Activated CD4-positive, alpha-beta T cell treated with anti-CD3 and anti-CD28 coated beads for 24 hours (primary cell): ENCODE measurements at regions not wholly inside any gene's neighbourhood (a gene's known extent, or its start where the extent isn't known, plus 50 kb on each side); places are given as distances from the start of the nearest gene placed in this dataset.
"Not testable (repeated sequence)": the region's sequence is repeated elsewhere in the genome, so short reads cannot be mapped to it uniquely, and the experiment has no call there.

Experiments used
- DNase-seq, 2 donors: peaks; one replicate each; pipeline ENCODE4 v3.0.0-alpha.2; 2020; ENCODE audit warnings: low read depth in 2 of 2

DNA sequence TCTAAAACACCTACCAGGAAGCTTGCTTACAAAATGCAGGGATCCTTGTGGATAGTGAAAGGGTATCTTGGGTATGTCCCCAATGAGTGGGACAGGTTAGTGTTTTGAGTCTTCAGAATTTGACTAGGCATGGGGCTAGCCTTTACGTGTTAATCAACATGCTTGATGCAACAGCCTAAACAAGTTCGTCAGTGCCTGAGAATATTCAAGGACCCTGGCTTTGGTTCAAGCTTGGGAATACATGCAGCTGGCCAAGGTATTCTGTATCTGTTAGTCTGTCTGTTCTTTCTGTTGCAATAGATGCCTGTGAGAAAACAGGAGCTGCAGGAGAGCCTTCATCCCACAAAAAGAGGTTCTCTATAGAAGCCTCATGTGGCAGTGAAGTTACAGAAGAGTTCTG, 149.5 kb downstream of the CCNG2 start:
- no peak for DNase-seq

DNA sequence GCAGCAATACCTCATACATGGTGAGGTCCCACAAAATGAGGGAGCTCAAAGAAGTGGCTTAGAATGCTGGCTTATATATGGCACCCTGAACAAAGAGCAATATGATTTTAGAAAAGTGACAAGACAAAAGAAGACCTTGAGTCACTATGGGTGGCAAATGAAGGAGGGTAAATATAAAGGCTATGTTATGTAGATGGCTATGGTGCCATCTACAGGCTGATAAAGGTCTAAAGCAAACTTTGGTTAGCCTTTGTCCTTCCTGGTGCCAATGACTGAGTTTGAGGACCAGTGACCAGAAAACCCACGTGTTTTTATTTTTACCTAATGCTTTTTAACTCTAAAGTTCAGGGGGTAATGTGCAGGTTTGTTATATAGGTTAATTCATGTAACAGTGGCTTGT, 151.8 kb downstream of the CCNG2 start:
- no peak for DNase-seq

DNA sequence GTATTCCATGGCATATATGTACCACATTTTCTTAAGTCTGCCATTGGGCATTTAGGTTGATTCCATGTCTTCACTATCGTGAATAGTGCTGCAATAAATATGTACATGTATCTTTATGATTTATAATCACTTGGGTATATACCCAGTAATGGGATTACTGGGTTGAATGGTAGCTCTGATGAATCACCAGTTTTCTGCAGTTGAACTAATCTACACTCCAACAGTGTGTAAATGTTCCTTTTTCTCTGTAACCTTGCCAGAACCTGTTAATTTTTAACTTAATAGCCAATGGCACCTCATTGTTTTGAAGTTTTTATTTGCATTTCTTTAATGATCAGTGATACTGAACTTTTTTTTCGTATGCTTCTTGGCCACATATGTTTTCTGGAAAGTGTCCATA, 152.5 kb downstream of the CCNG2 start:
- no peak for DNase-seq

DNA sequence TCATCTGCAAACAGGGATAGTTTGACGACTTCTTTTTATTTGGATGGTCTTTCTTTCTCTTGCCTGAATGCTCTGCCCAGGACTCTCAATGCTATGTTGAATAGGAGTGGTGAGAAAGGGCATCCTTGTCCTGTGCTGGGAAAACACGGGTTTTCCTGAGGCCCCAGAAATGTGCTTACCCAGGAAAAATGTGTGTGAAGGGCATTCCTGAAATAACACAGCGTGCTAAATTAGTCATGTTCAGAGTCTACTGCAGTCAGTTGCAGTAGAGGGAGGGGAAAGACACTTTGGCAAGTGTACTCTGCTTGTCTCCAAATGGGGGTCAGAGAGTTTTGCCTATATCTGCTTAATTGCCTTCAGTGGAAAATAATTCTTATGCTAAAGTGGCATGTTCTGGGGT, 153.9 kb downstream of the CCNG2 start:
- DNase-seq: no peak

DNA sequence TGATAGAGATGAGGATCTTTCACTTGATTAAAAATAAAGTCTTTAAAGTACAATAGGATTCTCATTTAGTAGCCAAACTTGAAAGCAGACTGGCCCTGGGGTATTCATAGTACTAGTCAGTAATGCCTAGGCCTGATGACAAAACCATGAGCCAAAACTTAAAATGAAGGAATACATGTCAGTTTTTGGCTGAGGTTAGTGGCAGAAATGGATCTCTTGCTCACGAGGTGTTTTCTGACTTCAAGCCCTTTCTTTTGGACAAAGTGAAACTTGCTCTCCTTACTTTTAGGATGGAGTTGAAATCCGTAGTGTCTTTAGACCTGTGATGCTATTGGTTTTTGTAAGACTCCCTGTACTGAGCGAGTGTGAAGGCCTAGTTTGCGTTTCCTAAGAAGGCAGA, 157.7 kb downstream of the CCNG2 start:
- DNase-seq: no peak

DNA sequence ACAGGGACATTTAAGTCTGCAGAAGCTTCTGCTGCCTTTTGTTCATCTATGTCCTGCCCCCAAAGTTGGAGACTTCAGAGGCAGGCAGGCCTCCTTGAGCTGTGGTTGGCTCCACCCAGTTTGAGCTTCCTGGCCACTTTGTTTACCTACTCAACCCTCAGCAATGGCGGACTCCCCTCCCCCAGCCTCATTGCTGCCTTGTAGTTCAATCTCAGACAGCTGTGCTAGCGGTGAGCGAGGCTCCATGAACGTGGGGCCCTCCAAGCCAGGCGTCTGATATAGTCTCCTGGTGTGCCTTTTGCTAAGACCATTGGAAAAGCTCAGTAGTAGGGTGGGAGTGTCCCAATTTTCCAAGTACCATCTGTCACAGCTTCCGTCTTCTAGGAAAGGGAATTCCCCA, 170.1 kb downstream of the CCNG2 start:
- DNase-seq: no peak

DNA sequence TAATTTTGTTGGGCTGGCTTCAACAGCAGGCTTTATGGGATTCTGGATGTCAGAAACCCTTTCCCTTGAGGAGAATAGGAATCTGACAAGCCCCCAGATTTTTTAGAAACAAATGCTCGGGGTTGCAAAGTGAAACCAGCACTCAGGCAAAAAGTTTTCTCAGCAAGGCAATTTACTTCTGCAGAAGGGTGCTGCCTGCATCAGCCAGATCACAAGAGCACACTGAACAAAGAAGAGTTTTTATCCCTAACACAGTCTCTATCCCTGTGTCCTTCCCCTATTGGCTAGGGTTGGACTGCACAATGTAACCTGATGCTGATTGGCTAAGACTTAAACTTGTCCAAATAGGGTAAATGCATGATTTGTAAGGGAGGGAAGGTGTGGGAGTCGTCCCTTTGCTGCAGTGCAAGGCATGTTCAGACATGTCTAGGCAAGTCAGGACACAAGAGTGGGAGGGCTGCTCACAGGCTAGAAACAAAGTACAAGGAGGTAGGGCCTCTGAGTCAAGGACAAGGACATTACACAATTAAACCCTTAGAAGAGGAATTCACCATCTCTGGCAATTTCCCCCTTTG, 175.8 kb downstream of the CCNG2 start:
- DNase-seq: no peak

DNA sequence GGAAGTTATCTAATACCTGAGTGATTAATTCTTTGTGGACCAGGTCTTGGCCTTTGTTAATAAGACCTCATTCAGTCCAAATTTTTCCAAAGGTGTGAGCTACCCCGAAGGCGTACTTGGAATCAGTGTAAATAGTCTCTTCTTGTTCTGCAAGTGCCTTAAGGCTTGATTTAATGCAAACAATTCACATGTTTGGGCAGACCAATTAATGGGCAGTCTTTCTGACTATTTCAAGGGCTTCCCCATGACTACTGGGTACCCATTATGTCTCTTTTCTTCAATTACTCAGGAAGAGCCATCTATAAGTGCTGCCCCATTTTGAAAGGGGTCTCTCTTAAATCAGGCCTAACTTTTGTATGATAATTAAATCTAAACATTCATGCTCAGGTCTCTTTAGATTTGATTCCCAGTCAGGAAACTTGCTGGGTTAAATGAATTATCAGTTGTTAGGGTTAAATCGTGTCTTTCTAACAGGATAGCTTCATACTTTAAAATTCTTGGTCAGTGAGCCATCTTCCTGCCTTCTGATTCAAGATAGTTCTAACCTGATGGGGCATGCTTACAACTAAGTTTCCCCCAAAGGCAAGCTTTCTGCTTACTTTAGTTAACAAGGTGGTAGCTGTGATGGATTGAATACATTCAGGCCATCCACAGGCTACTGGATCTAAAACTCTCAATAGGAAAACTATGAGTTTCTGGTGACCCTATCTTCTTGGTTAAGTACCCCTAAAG, 179.6 kb downstream of the CCNG2 start:
- DNase-seq: no peak

DNA sequence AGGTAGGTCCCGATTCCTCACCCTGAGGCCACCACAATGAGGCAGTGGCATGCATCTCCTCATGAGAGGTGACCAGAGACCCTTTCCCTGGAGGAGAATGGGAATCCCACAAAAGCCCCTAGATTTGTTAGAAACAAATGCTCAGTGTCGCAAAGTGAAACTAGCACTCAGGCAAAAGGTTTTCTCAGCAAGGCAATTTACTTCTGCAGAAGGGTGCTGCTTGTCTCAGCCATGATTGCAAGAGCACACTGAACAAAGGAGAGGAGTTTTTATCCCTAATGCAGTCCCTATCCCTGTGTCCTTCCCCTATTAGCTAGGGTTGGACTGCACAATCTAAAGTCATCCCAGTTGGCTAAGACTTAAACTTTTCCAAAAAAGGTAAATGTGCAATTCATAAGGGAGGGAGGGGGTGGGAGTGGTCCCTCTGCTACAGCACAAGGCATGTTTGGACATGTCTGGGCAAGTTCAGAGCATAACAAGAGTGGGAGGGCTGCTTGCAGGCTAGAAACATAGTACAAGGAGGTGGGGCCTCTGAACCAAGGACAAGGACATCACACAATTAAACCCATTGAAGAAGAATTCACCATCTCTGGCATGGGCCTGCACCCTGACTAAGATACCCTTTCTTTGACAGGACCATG, 185.3 kb downstream of the CCNG2 start:
- DNase-seq: no peak

DNA sequence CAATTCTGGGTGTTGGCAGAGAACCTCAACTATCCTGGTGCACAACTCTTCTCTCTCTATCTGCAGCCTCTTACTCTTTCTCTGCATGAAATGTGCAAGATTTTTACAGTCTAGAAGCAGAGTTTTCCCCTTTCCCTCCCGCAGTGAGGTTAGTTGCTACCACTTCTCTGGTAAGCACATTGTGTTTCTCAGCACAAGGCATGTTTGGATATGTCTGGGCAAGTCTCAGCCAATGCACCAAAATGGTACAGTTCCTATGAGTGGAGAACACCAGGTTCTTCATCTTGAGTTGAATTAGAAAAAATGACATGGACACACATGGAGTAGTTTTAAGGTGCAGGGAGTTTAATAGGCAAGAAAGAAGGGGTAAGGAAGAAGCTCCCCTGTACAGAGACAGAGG, 187.0 kb downstream of the CCNG2 start:
- no peak for DNase-seq

DNA sequence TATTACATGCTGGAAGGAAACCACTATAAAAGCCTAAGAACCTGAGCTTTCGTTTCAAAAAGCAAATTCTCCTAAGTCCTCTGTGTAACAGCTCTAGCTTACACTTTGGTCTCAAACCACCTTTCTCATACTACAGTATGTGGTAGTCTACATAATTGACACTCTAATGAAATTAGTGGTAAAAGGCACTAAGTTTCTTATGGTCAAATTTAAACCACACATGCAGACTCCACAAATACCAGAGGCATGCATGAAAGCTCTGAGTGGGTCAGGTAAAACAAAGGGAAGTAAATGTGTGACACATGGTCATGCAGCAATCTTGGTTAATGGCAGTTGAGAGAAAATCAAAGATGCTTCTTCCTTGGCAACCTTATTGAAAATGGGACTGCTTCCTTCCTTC, 187.8 kb downstream of the CCNG2 start:
- DNase-seq: no peak

DNA sequence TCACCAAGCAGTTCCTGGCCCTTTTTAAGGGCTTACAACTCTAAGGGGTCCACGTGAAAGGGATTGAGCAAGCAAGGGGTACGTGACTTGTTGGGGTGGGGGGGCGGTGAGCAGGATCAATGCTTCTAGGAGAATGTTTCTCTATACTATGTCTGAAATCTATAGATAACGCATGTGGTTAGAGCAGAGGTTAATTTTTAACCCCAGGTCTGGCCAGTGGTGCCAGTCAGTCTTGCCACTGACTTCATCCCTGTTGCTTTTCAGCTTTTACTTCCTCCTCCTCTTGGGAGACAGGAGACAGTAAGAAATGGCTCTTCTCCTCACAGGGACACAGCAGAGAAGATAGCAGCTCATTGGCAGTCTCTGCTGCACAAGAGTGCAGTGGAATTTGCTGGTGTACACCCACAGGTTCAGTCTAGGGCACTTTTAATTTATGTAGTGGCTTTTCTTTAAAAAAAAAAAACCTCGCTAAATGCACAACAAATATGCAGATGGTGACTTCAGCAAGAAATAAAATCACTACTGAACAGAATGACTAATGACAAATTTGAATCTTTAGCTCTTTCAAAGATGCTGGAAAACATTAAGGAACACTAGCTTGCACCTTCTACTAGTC, 190.5 kb downstream of the CCNG2 start:
- no peak for DNase-seq

DNA sequence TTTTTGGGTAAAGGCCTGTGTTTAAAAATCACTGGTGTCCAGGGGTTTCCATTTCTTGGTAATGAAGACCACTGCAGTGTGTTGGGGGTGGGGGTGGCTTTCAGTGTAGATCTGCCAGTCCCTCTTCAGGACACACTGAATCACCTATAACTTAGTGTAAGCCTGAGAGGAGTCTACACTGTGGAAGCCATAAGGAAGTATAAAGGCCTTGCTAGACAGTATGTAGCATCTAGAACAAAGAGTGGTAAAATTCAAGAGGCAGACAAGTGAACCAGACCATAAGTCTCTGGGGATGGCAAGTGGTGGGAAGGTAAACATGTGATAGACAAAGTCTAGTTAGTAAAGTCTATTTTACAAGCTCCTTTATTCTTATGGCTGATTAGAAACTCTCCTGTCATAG, 191.8 kb downstream of the CCNG2 start:
- no peak for DNase-seq

DNA sequence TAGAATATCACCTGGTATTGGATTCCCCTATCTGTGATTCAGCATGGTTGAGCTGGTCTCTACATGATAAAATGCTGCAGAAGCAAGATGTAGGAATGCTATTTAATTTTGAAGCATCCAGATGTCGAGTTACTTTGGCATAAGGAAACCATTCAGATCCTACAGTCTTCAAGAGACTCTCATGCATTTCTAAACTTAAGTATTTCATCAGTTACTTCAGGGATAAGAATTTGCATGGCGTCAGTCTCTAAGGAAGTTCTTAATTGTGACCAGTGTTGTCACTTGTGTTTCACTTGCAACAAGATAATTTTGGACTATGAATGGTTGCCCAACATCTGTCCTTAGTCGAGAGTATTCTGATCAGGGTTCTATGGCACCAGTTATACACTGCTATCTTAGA, 192.4 kb downstream of the CCNG2 start:
- no peak for DNase-seq

DNA sequence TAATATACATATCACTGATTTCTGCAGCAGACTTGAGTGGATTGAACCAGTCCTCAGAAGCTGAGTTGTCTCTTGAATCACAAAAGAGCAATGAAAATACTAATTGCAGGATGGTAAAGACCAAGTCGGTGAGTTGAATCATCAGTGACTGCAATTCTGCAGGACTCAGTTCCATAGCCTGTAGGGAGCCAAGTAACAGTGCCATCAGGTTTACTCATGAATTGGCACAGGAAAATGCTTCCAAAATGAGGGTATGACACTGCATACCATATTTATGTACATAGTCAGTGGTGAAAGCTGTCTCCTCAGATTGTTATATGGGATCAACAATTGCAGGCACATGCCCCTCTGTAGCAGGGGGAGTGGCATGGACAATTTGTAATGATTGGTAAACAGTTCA, 192.8 kb downstream of the CCNG2 start:
- no peak for DNase-seq

DNA sequence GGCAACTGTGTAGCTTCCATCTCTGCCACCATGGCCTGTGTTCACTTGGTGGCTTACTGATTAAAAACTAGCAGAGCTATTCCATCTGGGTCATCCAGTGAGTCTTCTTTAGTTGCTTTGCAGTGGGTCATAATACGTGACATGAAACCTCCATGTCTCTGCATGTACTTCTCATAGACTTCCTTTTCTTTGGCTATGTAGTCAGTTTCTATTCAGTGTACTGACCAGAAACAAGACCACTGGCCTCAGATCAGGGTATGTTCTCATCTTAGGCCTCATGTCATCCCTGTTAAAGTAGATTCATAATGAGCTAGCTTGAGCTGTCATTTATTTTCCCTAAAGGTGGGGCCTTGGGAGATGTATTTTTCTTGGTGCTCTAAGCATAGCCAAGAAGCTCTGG, 195.2 kb downstream of the CCNG2 start:
- DNase-seq: no peak

DNA sequence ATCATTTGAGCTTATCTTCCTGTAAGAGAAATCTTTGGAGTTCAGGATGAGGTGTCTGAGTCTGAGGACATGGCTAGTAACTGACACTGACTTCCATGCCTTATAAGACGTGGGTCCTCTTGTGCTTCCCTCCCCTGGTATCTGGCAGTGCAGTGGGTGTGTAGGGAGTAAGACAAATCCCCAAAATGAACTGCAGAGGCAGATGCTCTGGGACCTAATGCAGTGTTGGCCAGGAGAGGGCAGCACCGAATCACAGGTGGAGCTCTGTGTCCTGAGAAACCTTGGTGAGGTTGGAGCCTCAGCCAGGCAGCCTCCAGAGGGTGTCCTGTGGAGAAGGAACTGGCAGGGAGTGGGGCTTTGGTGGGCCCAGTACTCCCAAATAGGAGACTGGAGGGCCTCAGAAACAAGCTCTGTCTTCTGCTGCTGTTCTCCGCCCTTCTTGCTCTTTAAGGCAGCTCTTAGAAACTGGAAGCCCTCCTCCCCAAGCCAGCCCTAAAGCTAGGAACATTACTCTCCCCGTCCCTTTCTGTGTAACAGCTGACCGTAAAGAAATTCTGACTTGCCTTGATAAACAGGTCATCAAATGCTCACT, 196.8 kb downstream of the CCNG2 start:
- DNase-seq: not testable (repeated sequence)

DNA sequence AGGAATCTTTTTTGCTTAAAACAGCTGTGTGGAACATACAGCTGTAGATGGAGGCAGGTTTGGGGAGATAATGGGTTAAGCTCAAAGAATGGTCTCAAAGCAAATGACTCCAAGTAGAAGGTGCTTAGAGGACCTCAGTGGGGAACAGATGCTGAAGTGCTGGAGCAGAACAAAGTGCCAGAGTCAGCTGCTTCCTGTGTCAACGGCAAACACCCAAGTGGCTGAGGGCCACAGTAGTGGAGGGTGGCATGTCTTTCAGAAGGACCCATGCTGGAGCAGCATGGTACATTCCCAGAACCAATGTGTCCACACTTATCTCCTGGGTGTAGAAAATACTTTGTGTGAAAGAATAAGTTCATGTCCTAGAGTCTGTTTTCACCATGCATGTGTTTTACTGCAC, 197.5 kb downstream of the CCNG2 start:
- DNase-seq: no peak

DNA sequence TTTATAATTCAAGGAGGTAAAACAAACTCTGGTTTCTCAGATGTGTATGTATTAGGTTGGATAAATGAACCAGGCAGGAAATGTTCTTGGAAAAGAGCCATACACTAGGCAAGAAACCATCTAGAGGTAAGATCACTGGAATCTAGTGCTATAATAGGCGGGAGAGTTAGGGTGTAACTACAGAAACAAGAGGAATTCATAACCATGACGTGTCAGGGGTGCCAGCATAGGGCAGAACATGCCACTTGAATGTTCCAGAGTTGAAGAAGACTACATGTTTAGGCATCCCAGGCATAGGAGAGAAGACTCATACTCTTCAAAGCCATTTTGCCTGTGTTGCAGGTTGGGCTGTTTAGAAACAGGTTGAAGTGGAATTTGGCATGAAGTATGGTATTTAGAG, 198.7 kb downstream of the CCNG2 start:
- DNase-seq: no peak

DNA sequence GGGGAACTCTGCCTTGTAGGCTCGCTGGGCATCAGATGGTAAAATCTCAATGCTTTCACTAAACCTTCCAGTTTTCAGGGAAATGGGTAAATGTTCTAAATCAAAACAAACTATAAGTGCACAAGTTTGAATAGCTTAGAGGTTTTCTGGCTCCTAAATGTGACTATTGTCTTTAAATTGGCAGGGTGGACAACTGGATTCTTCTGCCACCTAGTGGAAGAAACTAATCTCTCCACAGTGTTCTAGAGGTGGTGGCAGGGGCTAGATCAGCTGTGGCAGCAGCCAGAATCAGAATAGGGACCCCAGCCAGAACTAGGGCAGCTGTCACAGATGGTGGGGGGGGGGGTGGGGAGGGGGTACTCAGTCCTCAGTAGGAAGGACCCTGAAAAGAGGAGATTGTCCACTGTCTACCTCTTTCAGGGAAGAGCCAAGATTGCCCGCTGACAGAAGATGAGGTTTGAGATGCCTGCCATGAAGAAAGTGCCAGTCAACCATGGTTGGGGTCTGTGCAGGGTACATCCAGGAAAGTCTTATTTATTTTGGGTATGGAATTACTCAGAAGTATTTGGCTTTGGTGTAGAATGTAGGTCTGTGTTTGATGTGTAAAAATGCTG, 201.4 kb downstream of the CCNG2 start:
- no peak for DNase-seq

DNA sequence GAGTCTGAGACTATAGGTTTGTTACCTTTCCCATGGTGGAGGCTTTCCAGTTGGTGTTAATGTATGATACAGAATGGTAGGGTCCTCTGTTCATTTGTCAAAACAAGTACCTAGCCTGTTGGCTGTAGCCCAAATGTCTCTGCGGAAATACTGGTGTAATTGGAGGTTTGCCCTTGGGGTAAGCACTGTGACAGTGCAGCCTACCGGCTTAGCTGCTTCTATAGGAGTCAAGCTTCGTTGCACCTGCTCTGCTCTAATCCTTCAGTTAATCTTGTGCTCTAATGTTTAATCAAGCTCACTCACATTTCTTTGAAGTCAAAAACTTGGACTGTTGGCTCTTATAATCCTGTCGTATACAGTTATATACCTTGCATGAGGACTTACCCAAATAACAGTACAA, 203.4 kb downstream of the CCNG2 start:
- no peak for DNase-seq

DNA sequence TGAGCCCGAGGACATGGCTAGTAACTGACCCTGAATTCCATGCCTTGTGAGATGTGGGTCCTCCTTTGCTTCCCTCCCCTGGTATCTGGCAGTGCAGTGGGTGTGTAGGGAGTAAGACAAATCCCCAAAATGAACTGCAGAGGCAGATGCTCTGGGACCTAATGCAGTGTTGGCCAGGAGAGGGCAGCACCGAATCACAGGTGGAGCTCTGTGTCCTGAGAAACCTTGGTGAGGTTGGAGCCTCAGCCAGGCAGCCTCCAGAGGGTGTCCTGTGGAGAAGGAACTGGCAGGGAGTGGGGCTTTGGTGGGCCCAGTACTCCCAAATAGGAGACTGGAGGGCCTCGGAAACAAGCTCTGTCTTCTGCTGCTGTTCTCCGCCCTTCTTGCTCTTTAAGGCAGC, 209.9 kb downstream of the CCNG2 start:
- DNase-seq: not testable (repeated sequence)
